HCT116 (cell line): ENCODE measurements at regions not wholly inside any gene's neighbourhood (a gene's known extent, or its start where the extent isn't known, plus 50 kb on each side); places are given as distances from the start of the nearest gene placed in this dataset.

ENCODE experiments used
- ATAC-seq: fragments of 200-7000 bp; cut with Tn5 transposase; 2 replicates; pipeline ENCODE4 v1.9.1; 2020; ENCODE audit warnings: mild to moderate bottlenecking, moderate library complexity
- BruUV-seq: library from RNA; stranded (reverse); fragments of 400-500 nt; replicated peaks from 2 replicates; lab custom pipeline; 2021; lab: Mats Ljungman, UMichigan
- CTCF ChIA-PET: fragments of 300-600 bp; sonication (Branson Sonifier 250); formaldehyde crosslinking; loops from one replicate; lab custom pipeline; 2021; ENCODE audit warnings: antibody characterized with exemption; lab: Charles Lee
- POLR2A ChIA-PET: fragments of 300-600, 350-600 bp; sonication (Branson Sonifier 250); formaldehyde crosslinking; loops from one replicate; lab custom pipeline; 2021; ENCODE audit warnings: antibody characterized with exemption; lab: Charles Lee
- RAD21 ChIA-PET, 2 experiments: fragments of 300-600 bp; sonication (Branson Sonifier 250); formaldehyde crosslinking; loops; one replicate each; lab custom pipeline; 2023; ENCODE audit warnings: low total read pairs in 2 of 2; ENCODE audit not compliant: uncharacterized antibody in 2 of 2, unreplicated experiment in 2 of 2, low non-redundant PET in 1 of 2; lab: Charles Lee
- DNase-seq: peaks from one replicate; pipeline ENCODE4 v3.0.0-alpha.2; 2010; ENCODE audit warnings: low read depth, low spot score
- H2AFZ ChIP-seq: fragments of 200-600 bp; shearing (Covaris generic), sonication (generic); 2 replicates; pipeline ENCODE4 v1.6.1; 2017; ENCODE audit warnings: low read depth, mixed run types, mixed read lengths, antibody characterized with exemption, low read length; ENCODE audit not compliant: poor library complexity, severe bottlenecking
- H3K27ac ChIP-seq: 2 replicates; pipeline ENCODE4 v1.5.1; 2012; ENCODE audit warnings: low read depth, low read length
- H3K27me3 ChIP-seq: fragments of 200-600 bp; sonication (generic); 2 replicates; pipeline ENCODE4 v1.6.1; 2016; ENCODE audit warnings: mixed run types, low read length, mixed read lengths; ENCODE audit not compliant: insufficient read depth
- H3K36me3 ChIP-seq, 2 experiments: fragments of 200-500 bp in 1 of 2; fragments of 200-600 bp in 1 of 2; sonication (Bioruptor generic) in 1 of 2; sonication (generic) in 1 of 2; 2 replicates each; pipeline versions ENCODE4 v1.5.1 to v1.6.1; 2014 to 2016; ENCODE audit warnings: low read length in 2 of 2, inconsistent platforms in 1 of 2, mixed read lengths in 1 of 2, mixed run types in 1 of 2; ENCODE audit not compliant: insufficient read depth in 2 of 2, control insufficient read depth in 1 of 2
- H3K4me1 ChIP-seq, 2 experiments: fragments of 200-600 bp in 1 of 2; sonication (generic) in 1 of 2; 2 replicates each; pipeline versions ENCODE4 v1.5.1 to v1.6.1; 2012 to 2017; ENCODE audit warnings: low read length in 2 of 2, inconsistent platforms in 1 of 2, mild to moderate bottlenecking in 1 of 2, mixed read lengths in 1 of 2, mixed run types in 1 of 2, moderate library complexity in 1 of 2; ENCODE audit not compliant: insufficient read depth in 2 of 2, control insufficient read depth in 1 of 2
- H3K4me2 ChIP-seq: fragments of 200-600 bp; sonication (generic); 2 replicates; pipeline ENCODE4 v1.6.1; 2017; ENCODE audit warnings: mixed run types, low read length, mixed read lengths
- H3K4me3 ChIP-seq, 2 experiments: fragments of 200-600 bp in 1 of 2; sonication (generic) in 1 of 2; replicated peaks in 1 of 2; 2 replicates each; pipeline ENCODE4 v1.5.1; 2011 to 2016; ENCODE audit warnings: low read length in 2 of 2, control low read depth in 1 of 2, low read depth in 1 of 2, mild to moderate bottlenecking in 1 of 2, mixed read lengths in 1 of 2, mixed run types in 1 of 2
- H3K79me2 ChIP-seq: fragments of 200-600 bp; sonication (generic); 2 replicates; pipeline ENCODE4 v1.6.1; 2017; ENCODE audit warnings: mild to moderate bottlenecking, mixed run types, low read length, moderate library complexity, mixed read lengths; ENCODE audit not compliant: insufficient read depth
- H3K9ac ChIP-seq: fragments of 200-600 bp; sonication (generic); 2 replicates; pipeline ENCODE4 v1.6.1; 2016; ENCODE audit warnings: low read length, mixed read lengths
- H3K9me2 ChIP-seq: fragments of 200-600 bp; sonication (generic), shearing (Covaris generic); 2 replicates; pipeline ENCODE4 v1.6.1; 2017; ENCODE audit warnings: mixed run types, mild to moderate bottlenecking, moderate library complexity; ENCODE audit not compliant: insufficient read depth
- H3K9me3 ChIP-seq, 2 experiments: fragments of 200-500 bp in 1 of 2; fragments of 200-600 bp in 1 of 2; sonication (Bioruptor generic) in 1 of 2; sonication (generic) in 1 of 2; 2 replicates each; pipeline ENCODE4 v1.6.1; 2014 to 2017; ENCODE audit warnings: low read length in 2 of 2, mixed read lengths in 2 of 2, inconsistent platforms in 1 of 2, low read depth in 1 of 2, mild to moderate bottlenecking in 1 of 2, mixed run types in 1 of 2, moderate library complexity in 1 of 2; ENCODE audit not compliant: control insufficient read depth in 1 of 2, insufficient read depth in 1 of 2
- H4K20me1 ChIP-seq: fragments of 200-600 bp; sonication (generic), shearing (Covaris generic); 2 replicates; pipeline ENCODE4 v1.6.1; 2017; ENCODE audit warnings: mixed run types, mild to moderate bottlenecking, moderate library complexity; ENCODE audit not compliant: insufficient read depth
- ATF3 ChIP-seq: IDR thresholded peaks from 2 replicates; pipeline ENCODE4 v1.6.1; 2012
- CBX3 ChIP-seq: IDR thresholded peaks from 2 replicates; pipeline ENCODE4 v1.6.1; 2012; ENCODE audit warnings: low read depth
- CTCF ChIP-seq, 3 experiments: fragments of 200-600 bp in 1 of 3; sonication (generic) in 1 of 3; IDR thresholded peaks in 2 of 3; conservative IDR thresholded peaks in 1 of 3; 2 replicates each; pipeline ENCODE4 v1.5.1; 2012 to 2017; ENCODE audit warnings: low read depth in 2 of 3, low read length in 2 of 3, antibody characterized with exemption in 1 of 3, borderline replicate concordance in 1 of 3, control low read depth in 1 of 3, mild to moderate bottlenecking in 1 of 3, mixed read lengths in 1 of 3, mixed run types in 1 of 3, moderate library complexity in 1 of 3; ENCODE audit not compliant: insufficient read depth in 1 of 3
- EGR1 ChIP-seq: IDR thresholded peaks from 2 replicates; pipeline ENCODE4 v1.6.1; 2012; ENCODE audit warnings: low read depth
- FOSL1 ChIP-seq: IDR thresholded peaks from 2 replicates; pipeline ENCODE4 v1.6.1; 2012; ENCODE audit warnings: low read depth
- MAX ChIP-seq: IDR thresholded peaks from 2 replicates; pipeline ENCODE4 v1.6.1; 2012
- REST ChIP-seq: IDR thresholded peaks from 2 replicates; pipeline ENCODE4 v1.6.1; 2012; ENCODE audit warnings: low read depth
- TCF7L2 ChIP-seq: IDR thresholded peaks from 2 replicates; pipeline ENCODE4 v1.7.0; 2011; ENCODE audit warnings: borderline replicate concordance, inconsistent platforms; ENCODE audit not compliant: insufficient read depth, insufficient read length; ENCODE audit errors: extremely low read depth
- YY1 ChIP-seq: IDR thresholded peaks from 2 replicates; pipeline ENCODE4 v1.6.1; 2011; ENCODE audit warnings: low read length, low read depth, moderate library complexity, mild to moderate bottlenecking; ENCODE audit not compliant: insufficient replicate concordance; ENCODE audit errors: extremely low read depth
- ZBTB33 ChIP-seq: IDR thresholded peaks from 2 replicates; pipeline ENCODE4 v1.6.1; 2011; ENCODE audit warnings: mild to moderate bottlenecking, low read length, moderate library complexity; ENCODE audit not compliant: insufficient replicate concordance; ENCODE audit errors: extremely low read depth
- intact Hi-C: fragments of 100-400 bp; cut with micrococcal nuclease; formaldehyde crosslinking; loops from 2 replicates; pipeline ENCODE4 v1.10.0; 2022

- Histone ChIP-seq H3K4me2 (no peak overlapping the region), H3K36me3 (no peaks in the 10 kb centered on the region), H3K9ac (no peak overlapping the region), H3K9me2 (no peaks in the 10 kb centered on the region), H3K27ac (no peak overlapping the region), H3K79me2 (no peaks in the 10 kb centered on the region), H3K4me1 (no peaks in the 10 kb centered on the region), H4K20me1 (no peaks in the 10 kb centered on the region), H3K4me3 (no peak overlapping the region), H2AFZ (no peak overlapping the region), H3K27me3 (no peaks in the 10 kb centered on the region), H3K9me3 (no peaks in the 10 kb centered on the region)
- no peak for DNase-seq
- ChIA-PET POLR2A (no interaction called here), CTCF (no interaction called here), RAD21 (no interaction called here)
- no TSS peak for BruUV-seq
- ATAC-seq: no peak
- no peak for TF ChIP-seq CBX3
- intact Hi-C loops: no loop called here
These were observed 128.6 kb upstream of the ZSWIM2 start for GRCh38 chr2:186977433-186978045.

GRCh38 chr2:186976329-186976728 is 127.4 kb upstream of the ZSWIM2 start:
- DNase-seq (no peak), ATAC-seq (no peak)
- ChIA-PET RAD21 (no interaction called here), POLR2A (no interaction called here), CTCF (no interaction called here)
- Histone ChIP-seq H3K27ac (no peak overlapping the region), H3K27me3 (no peaks in the 10 kb centered on the region), H3K4me1 (no peaks in the 10 kb centered on the region), H3K36me3 (no peaks in the 10 kb centered on the region), H3K4me2 (no peak overlapping the region), H3K9ac (no peak overlapping the region), H4K20me1 (no peaks in the 10 kb centered on the region), H3K9me3 (no peaks in the 10 kb centered on the region), H3K9me2 (no peaks in the 10 kb centered on the region), H3K4me3 (no peak overlapping the region), H3K79me2 (no peaks in the 10 kb centered on the region), H2AFZ (no peak overlapping the region)
- intact Hi-C loops: no loop called here
- no peak for TF ChIP-seq TCF7L2
- no peak for TF ChIP-seq EGR1
- TF ChIP-seq MAX: no peak
- TF ChIP-seq ATF3: no peak
- no peak for TF ChIP-seq FOSL1
- no peak for TF ChIP-seq ZBTB33
- TF ChIP-seq YY1: no peak
- no peak for TF ChIP-seq CTCF (IDR thresholded peaks at IDR 0.05 in 2 of 3, conservative IDR thresholded peaks at IDR 0.05 in 1 of 3; ENCODE audit: borderline replicate concordance in 1 of 3, insufficient read depth in 1 of 3, low read depth in 2 of 3, low read length in 2 of 3)
- TF ChIP-seq CBX3: no peak
- no peak for TF ChIP-seq REST
- BruUV-seq: no TSS peak
